ENCODE measurements at regions not wholly inside any gene's neighbourhood (a gene's known extent, or its start where the extent isn't known, plus 50 kb on each side); places are given as distances from the start of the nearest gene placed in this dataset.

- no peak for DNase-seq (ENCODE audit: low spot score)
These were observed 625.4 kb downstream of the NTRK3 start for GRCh38 chr15:87631093-87631492.

- DNase-seq (ENCODE audit: low spot score), result no peak
These were observed 628.2 kb downstream of the NTRK3 start for GRCh38 chr15:87628311-87628710.

GRCh38 chr15:87626860-87627259 is 629.7 kb downstream of the NTRK3 start:
- no peak for DNase-seq (ENCODE audit: low spot score)

- DNase-seq (ENCODE audit: low spot score), result no peak
These were observed 632.7 kb downstream of the NTRK3 start for GRCh38 chr15:87623832-87624231.

GRCh38 chr15:87620393-87620792 is 636.1 kb downstream of the NTRK3 start:
- DNase-seq (ENCODE audit: low spot score), result no peak

GRCh38 chr15:87619161-87619960 is 637.2 kb downstream of the NTRK3 start:
- DNase-seq (ENCODE audit: low spot score), result no peak

- no peak for DNase-seq (ENCODE audit: low spot score)
These were observed 638.3 kb downstream of the NTRK3 start for GRCh38 chr15:87618203-87618725.

GRCh38 chr15:87614704-87615103 is 641.8 kb downstream of the NTRK3 start:
- no peak for DNase-seq (ENCODE audit: low spot score)

GRCh38 chr15:87610366-87610765 is 646.2 kb downstream of the NTRK3 start:
- DNase-seq (ENCODE audit: low spot score), result no peak

- no peak for DNase-seq (ENCODE audit: low spot score)
These were observed 646.6 kb downstream of the NTRK3 start for GRCh38 chr15:87609894-87610293.

GRCh38 chr15:87609474-87609873 is 647.1 kb downstream of the NTRK3 start:
- DNase-seq (ENCODE audit: low spot score), result peak; percentile 51

- DNase-seq (ENCODE audit: low spot score), result no peak
These were observed 648.1 kb downstream of the NTRK3 start for GRCh38 chr15:87608238-87609028.

GRCh38 chr15:87606971-87607370 is 649.6 kb downstream of the NTRK3 start:
- DNase-seq (ENCODE audit: low spot score), result no peak

- DNase-seq (ENCODE audit: low spot score), result no peak
These were observed 651.6 kb downstream of the NTRK3 start for GRCh38 chr15:87604857-87605446.

- DNase-seq (ENCODE audit: low spot score), result no peak
These were observed 654.2 kb downstream of the NTRK3 start for GRCh38 chr15:87602371-87602770.

- no peak for DNase-seq (ENCODE audit: low spot score)
These were observed 656.9 kb downstream of the NTRK3 start for GRCh38 chr15:87599616-87600015.

GRCh38 chr15:87597346-87598052 is 659.0 kb downstream of the NTRK3 start:
- DNase-seq (ENCODE audit: low spot score), result no peak

- DNase-seq (ENCODE audit: low spot score), result no peak
These were observed 665.0 kb downstream of the NTRK3 start for GRCh38 chr15:87591582-87591981.

GRCh38 chr15:87591042-87591441 is 665.5 kb downstream of the NTRK3 start:
- no peak for DNase-seq (ENCODE audit: low spot score)

- no peak for DNase-seq (ENCODE audit: low spot score)
These were observed 667.4 kb downstream of the NTRK3 start for GRCh38 chr15:87589134-87589533.

- DNase-seq (ENCODE audit: low spot score), result no peak
These were observed 674.4 kb downstream of the NTRK3 start for GRCh38 chr15:87582169-87582568.

- no peak for DNase-seq (ENCODE audit: low spot score)
These were observed 677.0 kb downstream of the NTRK3 start for GRCh38 chr15:87579537-87579936.
